HG02642 (cell line): ENCODE measurements at regions not wholly inside any gene's neighbourhood (a gene's known extent, or its start where the extent isn't known, plus 50 kb on each side); places are given as distances from the start of the nearest gene placed in this dataset.
"Not testable (repeated sequence)": the region's sequence is repeated elsewhere in the genome, so short reads cannot be mapped to it uniquely, and the experiment has no call there.

Experiments used
- ATAC-seq: cut with Tn5 transposase; IDR thresholded peaks from one replicate; pipeline ENCODE4 v1.9.1; 2021; ENCODE audit warnings: mild to moderate bottlenecking; ENCODE audit not compliant: unreplicated experiment, poor library complexity

GRCh38 chr5:98218838-98219237 lies 554.6 kb upstream of the RGMB start:
- no peak for ATAC-seq

- ATAC-seq, result no peak
Observed at GRCh38 chr5:98227489-98227888, 546.0 kb upstream of the RGMB start.

- no peak for ATAC-seq
Observed at GRCh38 chr5:98231089-98231488, 542.4 kb upstream of the RGMB start.

GRCh38 chr5:98237794-98238193 lies 535.7 kb upstream of the RGMB start:
- not testable (repeated sequence) for ATAC-seq

- no peak for ATAC-seq
Observed at GRCh38 chr5:98243972-98244371, 529.5 kb upstream of the RGMB start.

GRCh38 chr5:98248949-98249348 lies 524.5 kb upstream of the RGMB start:
- ATAC-seq, result no peak

GRCh38 chr5:98258939-98259338 lies 514.5 kb upstream of the RGMB start:
- no peak for ATAC-seq

- no peak for ATAC-seq
Observed at GRCh38 chr5:98259595-98259994, 513.9 kb upstream of the RGMB start.

- ATAC-seq, result no peak
Observed at GRCh38 chr5:98263084-98263483, 510.4 kb upstream of the RGMB start.

- no peak for ATAC-seq
Observed at GRCh38 chr5:98268162-98268860, 505.2 kb upstream of the RGMB start.

- ATAC-seq, result no peak
Observed at GRCh38 chr5:98275980-98276379, 497.5 kb upstream of the RGMB start.

GRCh38 chr5:98282521-98282920 lies 490.9 kb upstream of the RGMB start:
- no peak for ATAC-seq

GRCh38 chr5:98292496-98292895 lies 481.0 kb upstream of the RGMB start:
- no peak for ATAC-seq

GRCh38 chr5:98296426-98296825 lies 477.0 kb upstream of the RGMB start:
- ATAC-seq, result no peak

- no peak for ATAC-seq
Observed at GRCh38 chr5:98299435-98299834, 474.0 kb upstream of the RGMB start.

GRCh38 chr5:98301547-98301946 lies 471.9 kb upstream of the RGMB start:
- ATAC-seq, result no peak

- no peak for ATAC-seq
Observed at GRCh38 chr5:98307811-98308210, 465.7 kb upstream of the RGMB start.

GRCh38 chr5:98308231-98308630 lies 465.2 kb upstream of the RGMB start:
- ATAC-seq, result no peak

- ATAC-seq, result no peak
Observed at GRCh38 chr5:98308960-98309359, 464.5 kb upstream of the RGMB start.

GRCh38 chr5:98309785-98310598 lies 463.5 kb upstream of the RGMB start:
- ATAC-seq, result peak; percentile 70

- ATAC-seq, result no peak
Observed at GRCh38 chr5:98314292-98314691, 459.2 kb upstream of the RGMB start.

GRCh38 chr5:98318386-98318785 lies 455.1 kb upstream of the RGMB start:
- no peak for ATAC-seq
